Neuronal stem cell (in vitro differentiated cells): ENCODE measurements at regions not wholly inside any gene's neighbourhood (a gene's known extent, or its start where the extent isn't known, plus 50 kb on each side); places are given as distances from the start of the nearest gene placed in this dataset.

Source experiments
- DNase-seq: peaks from one replicate; pipeline ENCODE4 v3.0.0-alpha.2; 2013; ENCODE audit warnings: low spot score
- H2AFZ ChIP-seq: one replicate; pipeline ENCODE4 v1.6.1; 2013; ENCODE audit warnings: mild to moderate bottlenecking, low read length, inconsistent platforms
- H2AK5ac ChIP-seq: 2 replicates; pipeline ENCODE4 v1.6.1; 2013; ENCODE audit warnings: low read depth, mild to moderate bottlenecking, inconsistent platforms, low read length, moderate library complexity, mixed read lengths
- H2BK120ac ChIP-seq: 2 replicates; pipeline ENCODE4 v1.6.1; 2013; ENCODE audit warnings: low read depth, mild to moderate bottlenecking, inconsistent platforms, low read length, moderate library complexity, mixed read lengths
- H2BK12ac ChIP-seq: one replicate; pipeline ENCODE4 v1.6.1; 2013; ENCODE audit warnings: low read length, inconsistent platforms
- H2BK15ac ChIP-seq: 2 replicates; pipeline ENCODE4 v1.6.1; 2013; ENCODE audit warnings: mild to moderate bottlenecking, low read length, inconsistent platforms, mixed read lengths
- H2BK5ac ChIP-seq: one replicate; pipeline ENCODE4 v1.6.1; 2013; ENCODE audit warnings: inconsistent platforms, mild to moderate bottlenecking, low read length, moderate library complexity
- H3K14ac ChIP-seq: one replicate; pipeline ENCODE4 v1.6.1; 2013; ENCODE audit warnings: low read length, inconsistent platforms
- H3K18ac ChIP-seq: 2 replicates; pipeline ENCODE4 v1.6.1; 2013; ENCODE audit warnings: low read length, inconsistent platforms
- H3K23ac ChIP-seq: 2 replicates; pipeline ENCODE4 v1.6.1; 2013; ENCODE audit warnings: low read depth, mild to moderate bottlenecking, mixed read lengths, low read length, inconsistent platforms; ENCODE audit not compliant: poor library complexity
- H3K27ac ChIP-seq: replicated peaks from 3 replicates; pipeline ENCODE4 v1.5.1; 2013; ENCODE audit warnings: low read length, inconsistent platforms
- H3K27me3 ChIP-seq, 3 experiments: 2 replicates each; pipeline ENCODE4 v1.6.1; 2013; ENCODE audit warnings: low read length in 3 of 3, mild to moderate bottlenecking in 2 of 3, inconsistent platforms in 1 of 3, low read depth in 1 of 3, mixed read lengths in 1 of 3, moderate library complexity in 1 of 3; ENCODE audit not compliant: control insufficient read depth in 3 of 3, insufficient read depth in 3 of 3
- H3K36me3 ChIP-seq, 2 donors: replicated peaks in 1 of 2; 2 replicates each; pipeline ENCODE4 v1.6.1; 2013; ENCODE audit warnings: low read length in 2 of 2; ENCODE audit not compliant: control insufficient read depth in 2 of 2, insufficient read depth in 2 of 2
- H3K4ac ChIP-seq: 2 replicates; pipeline ENCODE4 v1.6.1; 2013; ENCODE audit warnings: inconsistent platforms, mild to moderate bottlenecking, low read length, moderate library complexity
- H3K4me1 ChIP-seq, 2 donors: 1 replicate in 1 of 2; 2 replicates in 1 of 2; pipeline ENCODE4 v1.6.1; 2013; ENCODE audit warnings: low read length in 2 of 2, low read depth in 1 of 2; ENCODE audit not compliant: control insufficient read depth in 2 of 2, insufficient read depth in 1 of 2
- H3K4me2 ChIP-seq: one replicate; pipeline ENCODE4 v1.6.1; 2013; ENCODE audit warnings: mild to moderate bottlenecking, low read length, inconsistent platforms; ENCODE audit not compliant: insufficient read depth, poor library complexity, severe bottlenecking
- H3K4me3 ChIP-seq, 2 donors: 2 replicates each; pipeline ENCODE4 v1.5.1; 2013; ENCODE audit warnings: low read length in 2 of 2, mild to moderate bottlenecking in 2 of 2, inconsistent platforms in 1 of 2, moderate library complexity in 1 of 2
- H3K79me1 ChIP-seq: one replicate; pipeline ENCODE4 v1.6.1; 2013; ENCODE audit warnings: low read depth, mild to moderate bottlenecking, inconsistent platforms, low read length, moderate library complexity
- H3K9ac ChIP-seq: one replicate; pipeline ENCODE4 v1.6.1; 2013; ENCODE audit warnings: mild to moderate bottlenecking, low read depth, low read length, inconsistent platforms; ENCODE audit not compliant: poor library complexity
- H3K9me3 ChIP-seq, 2 donors: replicated peaks in 1 of 2; 2 replicates each; pipeline versions ENCODE3 to v1.6.1; 2013; ENCODE audit warnings: low read length in 2 of 2, mild to moderate bottlenecking in 2 of 2, inconsistent platforms in 1 of 2, low read depth in 1 of 2, mixed read lengths in 1 of 2, moderate library complexity in 1 of 2; ENCODE audit not compliant: control insufficient read depth in 2 of 2, insufficient read depth in 1 of 2
- H4K8ac ChIP-seq: one replicate; pipeline ENCODE4 v1.6.1; 2013; ENCODE audit warnings: low read depth, mild to moderate bottlenecking, inconsistent platforms, low read length, moderate library complexity
- H4K91ac ChIP-seq: one replicate; pipeline ENCODE4 v1.6.1; 2013; ENCODE audit warnings: low read length, low read depth, mild to moderate bottlenecking, inconsistent platforms; ENCODE audit not compliant: poor library complexity
- WGBS, 2 donors: extraction: QIAGEN DNeasy Blood & Tissue Kit; methylation state at CpG; one replicate each; pipeline ENCODE4 v1.1.7; 2013; ENCODE audit warnings: missing lambda C conversion rate in 2 of 2, mixed read lengths in 1 of 2; ENCODE audit not compliant: insufficient read length in 2 of 2, insufficient replicate concordance in 1 of 2; ENCODE audit errors: extremely low coverage in 2 of 2; 5-methylcytosine and 5-hydroxymethylcytosine counted together

- no peak overlapping the region for H2BK5ac ChIP-seq
- no peak overlapping the region for H2AFZ ChIP-seq
- no peak overlapping the region for H2AK5ac ChIP-seq
- H2BK120ac ChIP-seq, result no peak overlapping the region
- H3K27ac ChIP-seq, result no peak overlapping the region
- no peak overlapping the region for H4K91ac ChIP-seq
- H3K14ac ChIP-seq, result no peak overlapping the region
- WGBS, 2 donors, result no CpG with 5 or more reads among the region's 3 CpGs
- no peak overlapping the region for H3K4ac ChIP-seq
- peaks cover 0 to 2% of the 10 kb centered on the region in 2 donors for H3K4me1 ChIP-seq
- no peak overlapping the region for H2BK12ac ChIP-seq
- no peaks in the 10 kb centered on the region for H3K79me1 ChIP-seq
- DNase-seq, result no peak
- no peak overlapping the region for H3K18ac ChIP-seq
- no peaks in the 10 kb centered on the region for H3K9me3 ChIP-seq
- H3K4me3 ChIP-seq, result no peak overlapping the region
- H3K9ac ChIP-seq, result no peak overlapping the region
- no peak overlapping the region for H2BK15ac ChIP-seq
- no peak overlapping the region for H3K4me2 ChIP-seq
- no peak overlapping the region for H4K8ac ChIP-seq
- no peaks in the 10 kb centered on the region for H3K27me3 ChIP-seq
- no peaks in the 10 kb centered on the region for H3K36me3 ChIP-seq
- no peak overlapping the region for H3K23ac ChIP-seq
Measured at GRCh38 chr3:161793194-161793930, 296.8 kb downstream of the OTOL1 start.

GRCh38 chr3:161794551-161794950, 297.9 kb downstream of the OTOL1 start:
- H3K4ac ChIP-seq, result no peak overlapping the region
- H3K18ac ChIP-seq, result no peak overlapping the region
- no peak for DNase-seq
- H3K27me3 ChIP-seq, result no peaks in the 10 kb centered on the region
- H2AFZ ChIP-seq, result no peak overlapping the region
- no peak overlapping the region for H3K23ac ChIP-seq
- no peak overlapping the region for H3K27ac ChIP-seq
- WGBS, 2 donors, result no CpG with 5 or more reads among the region's 4 CpGs
- peaks cover 0 to 2% of the 10 kb centered on the region in 2 donors for H3K4me1 ChIP-seq
- no peak overlapping the region for H2BK120ac ChIP-seq
- no peak overlapping the region for H2BK15ac ChIP-seq
- no peak overlapping the region for H3K9ac ChIP-seq
- no peaks in the 10 kb centered on the region for H3K36me3 ChIP-seq
- H3K79me1 ChIP-seq, result no peaks in the 10 kb centered on the region
- no peaks in the 10 kb centered on the region for H3K9me3 ChIP-seq
- H2BK5ac ChIP-seq, result no peak overlapping the region
- no peak overlapping the region for H3K14ac ChIP-seq
- no peak overlapping the region for H3K4me3 ChIP-seq
- H3K4me2 ChIP-seq, result no peak overlapping the region
- no peak overlapping the region for H2BK12ac ChIP-seq
- no peak overlapping the region for H2AK5ac ChIP-seq
- H4K8ac ChIP-seq, result no peak overlapping the region
- no peak overlapping the region for H4K91ac ChIP-seq

GRCh38 chr3:161796312-161796711, 299.7 kb downstream of the OTOL1 start:
- Histone ChIP-seq H3K18ac (no peak overlapping the region), H2BK12ac (no peak overlapping the region), H3K4me2 (no peak overlapping the region), H3K9ac (no peak overlapping the region), H2AFZ (no peak overlapping the region), H2AK5ac (no peak overlapping the region), H3K4me1 (no peaks in the 10 kb centered on the region), H3K9me3 (no peaks in the 10 kb centered on the region), H3K4ac (no peak overlapping the region), H2BK15ac (no peak overlapping the region), H3K79me1 (no peaks in the 10 kb centered on the region), H3K23ac (no peak overlapping the region), H3K27me3 (no peaks in the 10 kb centered on the region), H4K91ac (no peak overlapping the region), H2BK120ac (no peak overlapping the region), H3K36me3 (no peaks in the 10 kb centered on the region), H2BK5ac (no peak overlapping the region), H4K8ac (no peak overlapping the region), H3K14ac (no peak overlapping the region), H3K27ac (no peak overlapping the region), H3K4me3 (no peak overlapping the region)
- no peak for DNase-seq

- H3K4ac ChIP-seq, result no peak overlapping the region
Measured at GRCh38 chr3:161796780-161797179, 300.2 kb downstream of the OTOL1 start.

More at GRCh38 chr3:161796780-161797179, 300.2 kb downstream of the OTOL1 start:
- Histone ChIP-seq H2BK15ac (no peak overlapping the region), H3K27me3 (no peaks in the 10 kb centered on the region), H3K4me2 (no peak overlapping the region), H3K4me1 (no peaks in the 10 kb centered on the region), H3K4me3 (no peak overlapping the region), H3K9me3 (no peaks in the 10 kb centered on the region), H3K18ac (no peak overlapping the region), H4K8ac (no peak overlapping the region), H2AFZ (no peak overlapping the region), H2BK120ac (no peak overlapping the region), H2BK12ac (no peak overlapping the region), H2AK5ac (no peak overlapping the region), H3K79me1 (no peaks in the 10 kb centered on the region), H3K27ac (no peak overlapping the region), H2BK5ac (no peak overlapping the region), H4K91ac (no peak overlapping the region), H3K23ac (no peak overlapping the region), H3K36me3 (no peaks in the 10 kb centered on the region), H3K14ac (no peak overlapping the region), H3K9ac (no peak overlapping the region)
- no peak for DNase-seq
